ENCODE measurements at regions not wholly inside any gene's neighbourhood (a gene's known extent, or its start where the extent isn't known, plus 50 kb on each side); places are given as distances from the start of the nearest gene placed in this dataset.

DNA sequence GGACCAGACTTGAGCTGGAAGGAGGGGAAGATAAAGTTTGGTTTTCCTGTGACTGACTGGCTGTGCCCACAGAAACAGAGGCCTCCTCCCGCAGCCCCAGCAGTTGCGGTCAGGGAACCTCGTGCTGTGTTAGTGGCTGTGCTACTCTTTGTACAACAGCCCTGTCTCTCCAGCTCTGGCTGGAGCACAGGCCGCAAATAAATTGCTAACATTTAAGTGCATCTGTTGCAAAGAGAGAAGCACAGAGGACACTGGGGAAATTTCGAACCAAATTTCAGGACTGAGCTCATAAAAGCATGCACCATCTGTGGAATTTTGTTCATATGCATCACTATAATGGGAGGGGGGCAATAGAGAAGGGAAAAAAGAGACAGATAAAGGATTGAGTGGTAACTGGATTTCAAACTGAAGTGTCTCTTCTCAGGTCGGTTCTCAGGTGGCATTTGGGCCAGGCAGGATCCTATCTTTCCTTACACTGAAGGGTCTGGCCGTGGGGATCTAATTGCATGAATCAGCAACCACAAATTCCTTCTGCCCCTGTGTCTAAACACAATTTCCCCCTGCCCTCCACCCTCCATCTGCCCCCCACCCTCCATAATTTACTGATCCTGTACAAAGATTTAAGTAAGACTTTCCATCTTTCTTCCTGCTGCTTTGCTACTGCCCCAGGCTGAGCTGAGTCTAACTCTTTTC lies 88.9 kb upstream of the ATXN1 start:
- DNase-seq, result no peak

DNA sequence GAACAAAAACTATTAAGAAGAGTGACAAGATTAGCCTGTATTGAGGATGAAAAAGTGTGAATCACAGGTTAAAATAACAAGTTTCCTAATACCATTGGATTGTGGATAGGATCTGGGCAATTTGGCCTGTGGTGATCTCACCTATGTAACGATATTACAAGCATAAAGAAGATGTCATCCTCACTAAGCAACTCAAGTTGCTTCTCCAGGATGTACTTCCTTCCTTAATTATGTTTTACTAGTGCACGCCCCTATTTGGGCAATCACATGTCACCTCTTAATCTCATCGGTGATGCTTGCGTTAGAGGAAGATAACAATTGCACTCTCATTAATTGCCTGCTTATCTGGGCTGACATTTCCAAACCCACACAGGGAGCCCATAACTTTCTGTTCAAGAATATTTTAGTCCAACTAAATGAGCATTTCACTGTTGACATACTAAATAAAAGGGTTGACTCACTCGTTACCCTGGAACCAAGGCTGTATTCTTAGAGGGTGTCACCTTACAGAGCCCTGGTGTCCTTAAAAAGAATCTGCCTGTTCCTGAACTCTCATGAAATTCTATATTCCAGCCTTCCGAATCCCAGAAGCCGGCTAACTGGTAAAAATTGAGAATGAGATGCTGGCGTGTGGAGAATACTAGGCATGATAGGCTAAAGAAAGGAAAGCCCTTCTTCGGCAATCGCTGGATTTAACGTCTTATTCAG lies 88.2 kb upstream of the ATXN1 start:
- DNase-seq, result no peak

DNA sequence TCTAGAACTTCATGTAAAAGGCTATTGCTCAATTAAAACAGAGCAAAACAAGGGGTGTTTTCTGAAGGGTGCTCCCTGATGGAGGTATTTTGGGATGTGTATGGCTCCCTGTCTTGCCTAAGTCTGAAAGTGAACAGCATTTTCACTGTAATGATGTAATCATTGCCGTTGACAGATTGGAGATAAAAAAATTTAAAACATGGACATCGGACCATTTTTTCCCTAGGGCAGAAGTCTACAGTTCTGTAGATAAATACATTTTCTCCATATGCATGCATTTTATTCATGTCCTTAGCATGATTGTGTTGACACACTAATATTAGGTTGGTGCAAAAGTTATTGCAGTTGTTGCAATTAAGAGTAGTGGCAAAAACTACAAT lies 85.1 kb upstream of the ATXN1 start:
- no peak for DNase-seq

DNA sequence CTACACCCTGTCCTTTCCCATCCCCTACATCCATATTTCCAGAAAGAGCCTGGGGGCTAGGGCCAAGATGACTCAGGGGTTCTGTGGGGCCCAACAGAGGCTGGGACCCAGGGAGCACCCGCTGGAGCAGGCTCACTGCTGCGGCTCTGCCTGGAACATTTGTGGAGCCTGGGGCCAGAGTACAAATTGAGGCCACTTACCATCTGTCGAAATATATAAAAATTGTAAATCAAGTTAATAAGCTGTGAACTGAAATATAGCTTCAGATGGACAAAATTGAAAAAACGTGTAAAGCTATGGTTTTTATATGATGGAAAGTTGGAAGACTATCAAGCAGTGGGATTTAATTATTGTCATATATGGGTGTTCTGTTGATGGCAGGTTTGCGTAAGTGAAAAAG lies 82.9 kb upstream of the ATXN1 start:
- DNase-seq, result no peak

DNA sequence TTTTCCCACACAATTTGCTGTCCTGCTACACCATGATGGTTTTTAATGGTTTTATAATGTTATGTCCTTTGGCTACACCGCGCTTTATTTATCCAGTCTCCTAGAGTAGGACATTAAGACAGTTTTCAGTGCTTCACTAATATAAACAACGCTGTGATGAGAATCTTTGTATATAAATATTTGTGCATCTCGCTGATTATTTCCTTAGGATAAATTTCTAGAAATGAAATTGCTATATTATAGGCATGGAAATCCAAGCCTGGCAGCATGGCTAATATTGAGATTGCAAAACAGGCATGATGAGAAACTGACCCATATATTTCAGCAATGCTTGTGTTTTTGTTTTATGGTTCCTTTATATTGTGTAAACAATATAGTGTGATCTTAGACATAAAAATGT lies 81.4 kb upstream of the ATXN1 start:
- DNase-seq, result no peak

DNA sequence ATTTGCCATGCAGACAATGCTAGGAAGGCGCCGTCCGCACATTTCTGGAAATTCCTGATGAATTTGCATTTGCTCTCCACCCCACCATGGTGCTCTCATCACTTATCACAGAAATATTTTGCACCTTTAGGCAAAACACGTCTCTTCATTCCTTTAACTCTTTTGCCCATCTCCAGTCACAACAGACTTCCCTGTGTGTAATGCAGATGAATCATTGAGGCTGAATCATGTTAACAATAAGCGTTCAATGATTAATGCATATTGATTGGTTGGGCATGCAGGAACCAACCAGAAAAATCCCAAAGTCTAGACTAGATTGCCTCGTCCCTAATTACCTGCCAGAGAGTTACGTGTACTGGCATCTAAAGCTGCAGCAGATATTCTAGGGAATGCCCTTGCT lies 80.0 kb upstream of the ATXN1 start:
- DNase-seq, result no peak

DNA sequence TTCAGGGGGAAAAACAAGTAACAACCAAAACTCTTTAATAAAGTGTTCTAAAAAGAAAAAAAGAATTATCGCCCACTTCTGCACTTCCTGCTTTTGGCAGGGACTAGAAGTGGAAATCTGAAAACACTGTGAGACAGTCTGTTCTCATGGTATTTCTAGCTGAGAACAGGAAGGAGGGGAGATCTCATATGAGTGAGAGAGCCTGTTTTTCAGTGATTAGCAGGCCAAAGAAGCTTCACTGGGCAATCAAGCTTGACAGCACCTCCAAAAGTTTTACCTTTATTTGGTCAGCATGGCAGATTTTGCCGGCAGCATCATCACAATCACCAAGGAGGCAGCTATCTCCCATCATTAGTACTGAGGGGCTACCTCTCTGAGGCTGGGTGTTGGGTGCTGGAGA lies 79.5 kb upstream of the ATXN1 start:
- DNase-seq, result no peak

DNA sequence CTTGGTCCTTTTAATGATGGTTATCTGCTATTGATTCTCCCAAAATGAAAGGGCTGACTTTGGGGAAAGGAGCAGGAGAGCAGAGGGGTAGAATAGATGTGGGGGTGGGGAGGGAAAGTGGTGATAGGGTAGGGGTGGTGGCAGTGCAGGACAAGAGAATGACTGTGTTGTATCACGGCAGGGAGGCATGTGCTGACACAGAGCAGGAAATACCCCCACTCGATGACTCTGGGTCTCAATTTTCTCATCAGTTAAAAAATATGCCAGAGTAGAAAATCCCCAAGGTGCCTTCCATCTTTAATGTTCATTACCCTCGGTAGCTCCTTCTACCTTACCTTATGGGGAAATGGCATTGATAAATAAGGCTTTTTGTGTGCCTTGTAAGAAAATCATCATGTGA lies 79.0 kb upstream of the ATXN1 start:
- no peak for DNase-seq

DNA sequence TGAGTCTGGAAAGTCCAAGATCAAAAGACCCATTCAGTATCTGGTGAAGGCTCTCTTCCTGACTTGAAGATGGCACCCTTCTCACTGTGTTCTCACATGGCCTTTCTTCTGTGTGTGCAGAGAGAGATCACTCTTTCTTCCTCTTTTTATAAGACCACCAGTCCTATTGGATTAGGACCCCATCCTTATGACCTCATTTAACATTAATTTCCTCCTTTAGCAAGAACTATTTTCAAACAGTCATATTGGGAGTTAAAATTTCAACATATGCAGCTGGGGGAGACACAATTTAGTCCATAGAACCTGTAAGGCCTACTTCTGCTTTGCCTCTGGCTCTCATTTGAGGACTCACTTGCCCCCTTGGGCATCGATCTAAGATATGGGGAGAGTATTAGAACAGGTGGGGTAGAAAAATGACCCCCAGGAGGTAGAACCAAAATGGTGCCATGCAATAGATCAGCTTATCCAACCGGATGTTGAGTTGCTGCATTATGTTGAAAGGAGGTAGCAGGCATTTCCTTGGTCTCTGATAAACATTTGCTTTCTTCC lies 78.4 kb upstream of the ATXN1 start:
- no peak for DNase-seq

DNA sequence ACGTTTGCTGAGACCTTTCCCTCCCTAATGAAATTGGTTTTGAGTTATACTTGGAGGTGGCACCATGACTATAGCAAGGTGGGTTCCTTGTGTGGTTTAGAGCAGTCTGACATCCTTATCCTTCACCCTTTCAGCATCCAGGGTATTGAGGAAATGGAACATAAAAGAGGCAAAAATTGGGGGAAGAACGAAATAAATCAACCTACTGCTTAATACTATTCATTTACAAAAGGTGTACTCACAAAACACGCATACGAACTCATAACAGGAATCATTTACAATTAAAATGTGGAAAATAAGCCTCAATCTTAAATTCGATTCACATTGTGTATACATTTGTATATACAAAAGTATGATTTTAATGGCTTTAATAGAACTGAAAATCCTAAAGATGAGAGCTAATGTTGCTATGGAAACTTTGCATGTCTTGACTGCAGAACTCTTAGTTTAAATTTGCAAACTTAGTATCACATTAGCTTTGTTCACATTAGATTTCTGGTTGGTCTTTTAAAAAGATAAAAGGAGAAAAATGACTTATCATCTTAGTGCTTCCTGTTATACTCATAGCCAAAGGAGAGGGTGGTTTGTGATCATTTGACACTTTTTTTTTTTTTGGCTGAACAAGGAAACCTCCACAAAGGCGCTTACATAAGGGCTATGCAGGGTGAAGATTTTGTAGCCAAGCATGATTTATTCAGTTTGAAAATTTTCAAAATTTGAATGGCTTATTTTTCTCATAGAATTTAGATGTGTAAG lies 76.1 kb upstream of the ATXN1 start:
- DNase-seq, result no peak

DNA sequence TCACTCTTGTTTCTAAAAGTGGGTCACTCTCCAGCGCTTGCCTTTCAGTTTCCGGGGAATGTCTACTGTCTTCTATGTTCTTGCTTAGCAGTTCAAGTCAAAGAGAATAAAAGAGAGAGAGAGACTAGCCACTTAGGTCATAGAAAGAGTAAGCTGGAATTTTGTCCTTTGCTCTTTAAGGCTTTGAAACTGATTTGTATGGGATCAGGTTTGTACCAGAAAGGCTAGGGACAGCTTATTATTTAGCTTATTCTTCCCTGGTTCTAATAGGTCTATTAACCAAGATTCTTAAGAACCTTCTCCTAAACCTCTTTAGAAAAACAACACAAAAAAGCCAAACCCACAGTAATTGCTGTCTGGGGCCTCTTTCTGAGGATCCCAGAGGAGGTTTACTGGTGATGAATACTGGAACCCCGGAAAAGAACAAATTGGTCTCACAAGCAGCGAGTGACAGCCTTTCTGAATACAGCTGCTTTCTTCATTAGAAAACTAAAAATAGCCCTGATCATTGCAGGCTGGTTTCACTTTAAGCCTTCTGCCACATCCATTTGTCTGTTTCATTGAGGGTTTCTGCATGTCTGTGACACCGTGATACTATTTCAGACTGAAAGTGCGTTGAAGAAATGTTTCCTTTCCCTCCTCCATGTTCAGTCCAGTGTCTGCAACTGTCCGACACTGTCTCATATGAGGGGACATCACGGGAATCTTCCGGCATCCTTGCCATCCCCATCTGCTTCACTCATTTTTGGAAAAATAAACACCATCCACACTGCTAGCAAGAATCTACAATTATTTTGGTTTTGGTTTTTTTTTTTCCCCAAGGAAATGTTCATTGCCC lies 75.1 kb upstream of the ATXN1 start:
- no peak for DNase-seq

DNA sequence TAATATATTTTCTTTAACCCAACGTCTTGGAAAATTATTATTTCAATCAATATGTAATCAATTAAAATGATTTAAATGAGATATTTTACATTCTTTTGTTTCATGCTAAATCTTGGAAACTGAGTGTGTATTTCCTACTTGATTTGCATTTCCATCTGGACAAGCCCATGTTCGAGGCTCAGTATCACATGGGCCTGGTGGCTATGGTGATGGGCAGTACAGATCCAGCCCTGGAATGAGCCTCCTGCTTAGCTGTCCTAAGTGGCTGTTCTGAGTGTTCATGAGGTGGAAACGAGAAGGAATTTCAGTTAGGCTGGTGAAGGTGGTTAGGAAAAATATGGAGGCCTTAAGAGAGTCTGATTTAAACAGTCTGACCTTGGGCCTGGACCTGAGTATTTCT lies 73.0 kb upstream of the ATXN1 start:
- DNase-seq, result no peak

DNA sequence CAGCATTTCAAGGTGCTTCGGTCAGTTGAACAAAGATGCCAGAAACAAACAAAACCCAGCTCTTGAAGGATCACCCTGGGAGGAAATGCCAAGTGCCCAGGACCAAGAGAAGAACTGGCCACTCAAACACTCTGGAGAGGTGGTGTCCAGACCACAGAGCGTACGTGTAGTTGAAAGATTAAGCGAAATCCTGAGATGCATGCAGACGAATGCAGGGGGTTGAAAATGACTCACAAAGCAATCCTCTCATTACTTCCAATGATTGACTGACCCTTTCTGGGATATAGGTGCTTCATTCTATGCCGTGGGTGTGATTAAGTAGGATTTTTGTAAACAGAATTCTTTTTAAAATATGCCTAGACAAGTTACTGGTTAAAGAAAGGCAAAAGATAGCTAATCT lies 71.5 kb upstream of the ATXN1 start:
- no peak for DNase-seq

DNA sequence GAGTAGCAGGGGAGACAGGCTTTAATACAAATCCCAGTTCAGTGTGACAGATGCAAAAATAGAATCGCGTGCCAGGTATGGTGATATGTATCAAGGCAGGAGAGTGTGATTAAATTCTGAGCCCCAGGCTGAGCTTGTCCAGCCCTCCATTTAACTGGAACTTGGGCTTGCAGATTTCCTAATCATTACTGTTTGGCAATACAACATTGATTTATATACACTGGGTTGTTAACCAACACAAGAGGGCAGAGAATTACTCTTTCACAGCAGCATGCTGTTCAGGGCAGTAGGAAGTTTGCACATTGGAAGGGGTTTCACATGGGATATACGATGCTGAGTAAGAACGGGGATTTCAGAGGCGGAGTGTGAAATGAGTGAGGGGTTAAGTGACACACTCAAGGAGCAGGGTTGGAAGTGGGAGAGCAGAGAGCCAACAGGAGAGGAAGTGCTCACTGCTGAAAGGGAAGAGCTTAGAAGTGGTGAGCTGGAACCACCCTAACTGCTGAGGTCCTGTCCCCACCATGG lies 70.8 kb upstream of the ATXN1 start:
- DNase-seq, result no peak

DNA sequence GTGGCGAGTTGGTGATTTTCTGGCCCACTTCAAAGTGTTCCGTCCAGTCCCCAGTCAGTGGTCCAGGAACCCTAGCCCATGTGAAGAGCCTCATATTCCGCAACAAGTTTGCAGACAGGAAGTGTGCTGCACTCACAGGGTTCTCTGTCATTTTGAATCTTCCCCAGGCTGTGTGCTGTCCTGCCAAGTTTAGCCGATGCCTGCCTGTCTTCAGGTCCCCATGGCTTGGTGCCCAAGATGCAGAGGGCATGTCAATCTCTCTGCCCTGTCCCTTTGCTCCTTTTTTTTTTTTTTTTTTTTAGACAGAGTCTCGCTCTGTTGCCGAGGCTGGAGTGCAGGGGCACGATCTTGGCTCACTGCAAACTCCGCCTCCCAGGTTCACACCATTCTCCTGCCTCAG lies 69.9 kb upstream of the ATXN1 start:
- DNase-seq, result no peak

DNA sequence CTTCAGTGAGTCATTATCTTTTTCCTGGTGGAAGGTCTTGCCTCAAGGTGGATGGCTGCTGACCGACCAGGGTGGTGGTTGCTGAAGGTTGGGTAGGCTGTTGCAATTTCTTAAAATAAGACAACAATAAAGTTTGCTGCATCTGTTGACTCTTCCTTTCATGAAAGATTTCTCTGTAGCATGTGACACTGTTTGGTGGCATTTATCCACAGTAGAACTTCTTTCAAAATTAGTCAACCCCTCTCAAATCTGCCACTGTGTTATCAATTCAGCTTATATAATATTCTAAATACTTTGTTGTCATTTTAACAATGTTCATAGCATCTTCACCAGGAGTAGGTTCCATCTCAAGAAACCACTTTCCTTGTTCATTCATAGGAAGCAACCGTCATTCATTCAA lies 66.8 kb upstream of the ATXN1 start:
- DNase-seq, result no peak

DNA sequence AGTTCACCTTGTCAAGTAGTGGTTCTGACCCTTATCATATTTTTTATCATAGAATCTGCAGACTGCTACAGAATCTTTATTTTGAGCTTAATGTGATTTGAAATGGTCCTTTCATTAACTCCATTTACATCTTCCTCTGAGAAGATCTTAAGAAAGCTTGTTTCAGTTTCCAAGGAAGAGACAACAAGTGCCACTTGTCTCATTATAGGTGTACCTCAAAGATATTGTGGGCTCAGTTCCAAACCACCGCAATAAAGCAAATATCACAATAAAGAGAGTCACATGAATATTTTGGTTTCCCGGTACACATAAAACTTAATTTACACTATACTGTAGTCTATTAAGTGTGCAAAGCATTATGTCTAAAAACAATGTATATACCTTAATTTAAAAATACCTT lies 66.4 kb upstream of the ATXN1 start:
- no peak for DNase-seq

DNA sequence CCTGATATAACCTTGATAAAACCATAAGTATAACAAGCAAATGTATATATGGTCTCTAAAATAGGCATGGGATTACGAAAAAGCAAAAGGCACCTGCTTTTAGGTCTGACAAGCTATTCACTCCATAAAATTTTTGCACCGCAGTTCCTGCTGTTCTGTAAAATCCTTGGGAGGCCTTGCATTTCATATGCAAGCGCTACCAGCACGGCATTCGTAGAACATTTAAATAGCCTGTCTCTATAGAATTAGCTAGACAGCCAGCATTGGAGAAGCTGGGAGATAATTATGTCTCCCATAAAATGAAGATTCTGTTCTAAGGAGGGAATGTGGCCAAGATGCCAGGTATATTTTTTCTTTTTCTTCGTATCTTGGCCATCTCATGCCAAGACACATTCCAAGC lies 64.5 kb upstream of the ATXN1 start:
- no peak for DNase-seq

DNA sequence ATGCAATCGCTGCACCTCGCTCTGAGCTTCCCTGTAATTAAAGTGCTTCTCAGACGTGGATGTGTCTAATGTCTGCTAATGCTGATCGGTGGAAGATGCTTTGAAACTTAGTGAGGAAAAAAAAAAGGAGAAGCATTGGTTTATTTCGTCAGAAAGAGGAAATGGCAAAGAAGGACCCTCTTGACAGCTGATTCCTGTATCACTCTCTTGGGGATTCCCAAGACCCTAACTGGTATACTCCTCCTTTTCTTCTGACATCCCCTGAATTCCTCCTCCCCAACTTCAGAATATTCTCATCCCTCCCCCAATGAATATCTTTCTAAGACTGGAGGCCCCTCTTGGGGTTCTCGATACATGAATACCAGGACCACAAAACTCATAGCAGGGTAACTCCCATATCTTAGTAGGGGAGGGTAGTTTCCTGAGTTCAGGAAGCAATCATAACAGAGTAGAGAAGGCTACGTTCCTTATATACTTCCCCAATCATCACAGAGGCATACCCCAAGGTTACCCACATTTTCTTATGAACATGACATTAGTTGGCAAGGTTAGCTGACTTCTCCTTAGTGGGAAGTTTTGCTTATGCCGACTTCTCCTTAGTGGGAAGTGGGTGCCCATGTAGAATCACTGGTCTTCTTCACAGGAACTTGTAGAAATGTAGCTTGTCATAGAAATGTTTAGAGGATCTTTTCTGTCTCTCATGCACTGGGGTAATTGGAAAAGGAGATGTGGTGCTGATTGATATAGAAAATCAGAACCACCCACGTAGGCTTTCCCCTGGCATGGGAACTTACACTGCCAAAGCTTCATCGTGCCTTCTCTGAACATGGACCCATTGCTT lies 63.8 kb upstream of the ATXN1 start:
- DNase-seq, result no peak

DNA sequence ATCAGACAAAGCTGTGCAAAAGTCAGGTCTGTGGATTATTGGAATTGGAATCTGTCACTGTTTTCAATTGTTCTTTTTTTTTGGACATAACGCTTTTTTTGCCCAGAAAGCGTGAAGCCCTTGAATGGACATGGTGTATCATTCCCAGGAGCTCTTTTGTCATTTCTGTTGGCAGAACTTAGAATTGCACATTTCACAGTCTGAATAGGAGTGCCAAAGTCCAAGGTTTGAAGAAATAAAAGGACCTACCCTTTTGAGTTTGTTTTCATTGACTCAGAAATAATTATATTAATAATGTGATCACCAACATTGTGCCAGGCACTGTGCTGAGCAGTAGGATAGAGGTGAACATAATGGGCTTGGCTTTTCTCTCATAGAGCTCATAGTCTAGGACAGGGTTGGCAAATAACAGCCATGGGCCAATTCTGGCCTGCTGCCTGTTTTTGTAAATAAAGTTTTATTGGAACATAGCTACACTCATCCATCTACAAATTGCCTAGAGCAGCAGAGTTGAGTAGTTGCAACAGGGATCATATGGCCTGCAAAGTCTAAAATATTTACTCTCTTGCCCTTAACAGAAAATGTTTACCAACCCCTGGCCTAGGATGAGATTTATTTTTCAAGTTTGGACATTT lies 62.6 kb upstream of the ATXN1 start:
- DNase-seq, result no peak

DNA sequence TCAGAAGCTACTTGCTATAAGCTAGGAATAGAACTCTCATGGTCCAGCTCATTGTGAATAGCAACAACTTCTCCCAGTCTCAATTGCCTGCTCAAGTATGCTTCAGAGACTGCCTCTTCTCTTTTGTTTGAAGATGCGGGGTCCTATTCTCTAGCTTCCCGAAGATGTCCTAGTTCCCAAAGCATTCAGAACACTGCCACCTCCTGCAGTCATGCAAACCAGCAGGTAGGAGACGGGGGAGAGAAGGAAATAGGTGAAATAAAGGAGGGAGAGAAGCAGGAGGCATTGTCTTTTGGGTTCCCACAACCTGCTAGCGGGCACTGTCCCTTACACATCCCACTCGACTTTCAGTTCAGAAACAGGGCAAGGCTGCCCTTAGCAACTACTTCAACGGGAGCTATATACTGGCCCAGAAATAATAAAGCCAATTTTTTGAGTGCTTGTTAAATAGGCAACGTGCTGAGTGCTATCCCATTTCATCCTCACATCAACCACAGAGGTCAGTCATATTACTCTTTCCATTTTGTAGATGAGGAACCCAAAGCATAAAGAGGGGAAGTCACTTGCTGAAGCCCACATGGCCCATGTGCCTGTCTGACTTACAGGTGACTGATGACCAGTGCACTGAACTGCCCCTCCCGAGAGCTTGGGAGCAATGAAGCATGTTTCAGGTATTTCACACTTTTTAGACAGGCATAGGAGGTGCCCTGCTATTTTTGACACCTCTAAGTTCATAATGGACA lies 61.9 kb upstream of the ATXN1 start:
- DNase-seq, result no peak

Data from stimulated activated CD4-positive, alpha-beta T cell treated with anti-CD3 and anti-CD28 coated beads, Interleukin-4, amount 100 ng/mL, for 1 hour (primary cell).